Activated CD4-positive, CD25-positive, alpha-beta regulatory T cell treated with anti-CD3 and anti-CD28 coated beads, Interleukin-2, amount 50 U/mL, for 16 hours (primary cell): ENCODE measurements at regions not wholly inside any gene's neighbourhood (a gene's known extent, or its start where the extent isn't known, plus 50 kb on each side); places are given as distances from the start of the nearest gene placed in this dataset.
"Not testable (repeated sequence)": the region's sequence is repeated elsewhere in the genome, so short reads cannot be mapped to it uniquely, and the experiment has no call there.

Source experiments
- DNase-seq: peaks from one replicate; pipeline ENCODE4 v3.0.0-alpha.2; 2020; ENCODE audit warnings: low read depth, low spot score

- DNase-seq: no peak
These were observed 60.1 kb upstream of the PRSS16 start for GRCh38 chr6:27187231-27188060.

- DNase-seq: no peak
These were observed 59.2 kb upstream of the PRSS16 start for GRCh38 chr6:27188061-27188884.

- DNase-seq: no peak
These were observed 58.5 kb upstream of the PRSS16 start for GRCh38 chr6:27188885-27189418.

- DNase-seq: no peak
These were observed 57.4 kb upstream of the PRSS16 start for GRCh38 chr6:27190126-27190525.

GRCh38 chr6:27194453-27194852 is 53.0 kb upstream of the PRSS16 start:
- DNase-seq: not testable (repeated sequence)

GRCh38 chr6:27195547-27195946 is 52.0 kb upstream of the PRSS16 start:
- DNase-seq: not testable (repeated sequence)
